ENCODE measurements at regions not wholly inside any gene's neighbourhood (a gene's known extent, or its start where the extent isn't known, plus 50 kb on each side); places are given as distances from the start of the nearest gene placed in this dataset.

GRCh38 chr21:35217504-35218060 is 168.5 kb upstream of the RUNX1 start:
- DNase-seq (ENCODE audit: low spot score) = no peak
- TF ChIP-seq CTCF (IDR thresholded peaks at IDR 0.05; ENCODE audit: extremely low read depth, missing control alignments) = no peak

DNA sequence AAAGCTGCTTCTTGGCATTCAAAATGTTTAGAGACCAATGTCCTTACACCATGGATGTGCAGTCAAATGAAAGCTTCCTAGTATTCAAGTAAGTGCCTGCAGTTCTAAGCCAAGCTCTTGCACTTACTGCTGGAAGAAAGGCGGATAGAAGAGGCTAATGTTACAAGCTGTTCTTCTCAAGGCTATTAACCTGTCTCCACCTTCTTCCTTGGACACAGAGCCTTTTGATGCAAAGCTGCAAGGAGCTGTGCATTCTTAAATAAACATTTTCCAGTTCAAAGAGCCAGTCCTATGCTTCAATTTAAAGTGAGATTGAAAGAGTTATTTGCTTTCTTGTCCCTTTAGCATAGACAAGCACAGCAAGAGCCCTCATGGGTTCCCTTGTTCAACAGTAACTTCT is 167.9 kb upstream of the RUNX1 start:
- DNase-seq (ENCODE audit: low spot score) = no peak
- no peak for TF ChIP-seq CTCF (IDR thresholded peaks at IDR 0.05; ENCODE audit: extremely low read depth, missing control alignments)

- no peak for TF ChIP-seq CTCF (IDR thresholded peaks at IDR 0.05; ENCODE audit: extremely low read depth, missing control alignments)
- DNase-seq (ENCODE audit: low spot score) = no peak
These were observed 166.8 kb upstream of the RUNX1 start for GRCh38 chr21:35215870-35216269.

- no peak for TF ChIP-seq CTCF (IDR thresholded peaks at IDR 0.05; ENCODE audit: extremely low read depth, missing control alignments)
- no peak for DNase-seq (ENCODE audit: low spot score)
These were observed 163.5 kb upstream of the RUNX1 start for GRCh38 chr21:35212393-35213127.

DNA sequence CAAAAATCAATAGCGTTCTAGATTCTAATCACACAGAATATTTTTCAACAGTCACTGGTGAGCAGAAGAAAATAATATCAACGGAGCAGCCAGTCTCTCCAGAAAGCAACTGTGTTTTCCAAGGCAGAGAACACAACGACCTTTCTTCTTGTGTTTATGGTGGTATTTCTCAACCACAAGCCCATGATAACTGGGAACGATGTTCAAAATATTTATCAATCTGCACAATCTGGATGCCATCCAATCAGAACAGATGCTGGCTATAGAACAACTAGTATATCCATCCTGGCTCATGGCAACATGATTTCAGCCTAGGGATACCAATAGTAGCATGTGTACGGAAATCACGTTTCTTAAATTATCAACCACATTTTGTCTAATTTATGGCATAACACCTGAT is 162.7 kb upstream of the RUNX1 start:
- TF ChIP-seq CTCF (IDR thresholded peaks at IDR 0.05; ENCODE audit: extremely low read depth, missing control alignments) = no peak
- DNase-seq (ENCODE audit: low spot score) = no peak

DNA sequence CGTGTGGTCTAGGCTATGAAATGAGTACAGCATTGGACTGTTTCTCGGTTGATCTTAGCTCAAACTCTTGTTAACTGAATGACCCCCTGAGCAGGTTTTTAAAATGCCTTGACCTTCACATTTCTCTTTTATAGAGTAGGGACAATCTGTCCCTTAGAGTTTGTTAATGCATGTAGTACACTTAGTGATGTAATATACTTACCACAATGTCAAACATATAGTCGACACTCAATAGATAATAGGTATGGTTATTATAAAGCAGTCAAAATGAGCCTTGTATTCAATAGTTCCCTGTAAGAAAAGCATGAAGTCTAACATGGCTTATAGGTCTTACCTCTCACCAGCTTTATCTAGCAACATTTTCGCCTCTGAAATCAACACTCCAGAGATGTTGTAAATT is 161.0 kb upstream of the RUNX1 start:
- no peak for TF ChIP-seq CTCF (IDR thresholded peaks at IDR 0.05; ENCODE audit: extremely low read depth, missing control alignments)
- no peak for DNase-seq (ENCODE audit: low spot score)

DNA sequence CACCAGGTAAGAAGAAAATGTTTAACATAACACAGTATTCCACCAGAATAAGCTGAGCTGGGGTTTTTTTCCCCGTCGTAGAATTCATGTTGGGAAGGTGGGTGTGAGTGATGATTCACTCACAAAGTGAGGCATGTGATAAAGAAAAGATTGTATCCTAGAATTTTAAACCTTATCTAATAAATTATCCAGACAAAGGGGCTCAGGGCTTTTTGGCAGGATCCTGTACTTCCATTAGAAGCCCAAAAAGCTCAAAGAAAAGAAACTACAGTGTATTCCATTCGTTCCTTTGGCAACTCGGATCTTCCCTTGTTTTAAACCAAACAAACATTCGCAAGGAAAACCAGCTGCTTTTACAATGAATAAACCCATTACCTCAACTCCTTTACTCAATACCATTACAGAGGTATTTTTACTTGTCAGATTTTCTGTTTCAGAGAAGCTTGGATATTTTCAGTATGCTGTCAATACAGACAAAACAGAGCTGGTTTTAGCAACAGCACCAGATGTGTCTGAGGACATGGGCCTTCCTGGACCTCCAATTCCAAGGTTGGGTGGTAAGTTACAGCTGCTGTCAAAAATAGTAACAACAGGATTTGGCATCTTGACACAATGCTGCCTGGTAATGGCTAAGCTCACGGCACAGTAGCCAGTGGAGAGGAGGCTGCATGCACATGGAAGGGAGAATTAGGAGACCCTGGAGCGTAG is 159.9 kb upstream of the RUNX1 start:
- DNase-seq (ENCODE audit: low spot score) = no peak
- no peak for TF ChIP-seq CTCF (IDR thresholded peaks at IDR 0.05; ENCODE audit: extremely low read depth, missing control alignments)
